Activated T-cell treated with anti-CD3 and anti-CD28 coated beads, Interleukin-2, amount 50 U/mL, for 4 hours (primary cell): ENCODE measurements at regions not wholly inside any gene's neighbourhood (a gene's known extent, or its start where the extent isn't known, plus 50 kb on each side); places are given as distances from the start of the nearest gene placed in this dataset.

Experiments used
- ATAC-seq, 2 donors: fragments of 200-7000 bp; cut with Tn5 transposase; one replicate each; pipeline ENCODE4 v1.10.0; 2021
- DNase-seq: peaks from one replicate; pipeline ENCODE4 v3.0.0-alpha.2; 2020
- H3K27me3 Mint-ChIP-seq: one replicate; pipeline ENCODE4 v1.8.0; 2021; ENCODE audit warnings: low read depth, mixed read lengths
- H3K36me3 Mint-ChIP-seq: one replicate; pipeline ENCODE4 v1.8.0; 2022; ENCODE audit warnings: mixed read lengths; ENCODE audit not compliant: insufficient read depth
- H3K4me1 Mint-ChIP-seq: one replicate; pipeline ENCODE4 v1.8.0; 2021; ENCODE audit warnings: low read depth, mixed read lengths
- H3K4me3 Mint-ChIP-seq: one replicate; pipeline ENCODE4 v1.8.0; 2021; ENCODE audit warnings: mild to moderate bottlenecking, moderate library complexity, mixed read lengths
- H3K9me3 Mint-ChIP-seq: one replicate; pipeline ENCODE4 v1.8.0; 2021; ENCODE audit warnings: mixed read lengths

- Mint-ChIP-seq H3K36me3 (no peaks in the 10 kb centered on the region), H3K4me1 (no peaks in the 10 kb centered on the region), H3K9me3 (no peaks in the 10 kb centered on the region), H3K4me3 (no peak overlapping the region), H3K27me3 (peaks cover 6% of the 10 kb centered on the region)
- ATAC-seq: no peak
- DNase-seq: no peak
These were observed 115.4 kb downstream of the DDX1 start for GRCh38 chr2:15706986-15707632.

- no peak overlapping the region for H3K4me3 Mint-ChIP-seq
- no peaks in the 10 kb centered on the region for H3K36me3 Mint-ChIP-seq
- no peaks in the 10 kb centered on the region for H3K9me3 Mint-ChIP-seq
- no peak for ATAC-seq
- peaks cover 6% of the 10 kb centered on the region for H3K27me3 Mint-ChIP-seq
- H3K4me1 Mint-ChIP-seq: no peaks in the 10 kb centered on the region
- DNase-seq: no peak
These were observed 116.5 kb downstream of the DDX1 start for GRCh38 chr2:15708161-15708560.

DNA sequence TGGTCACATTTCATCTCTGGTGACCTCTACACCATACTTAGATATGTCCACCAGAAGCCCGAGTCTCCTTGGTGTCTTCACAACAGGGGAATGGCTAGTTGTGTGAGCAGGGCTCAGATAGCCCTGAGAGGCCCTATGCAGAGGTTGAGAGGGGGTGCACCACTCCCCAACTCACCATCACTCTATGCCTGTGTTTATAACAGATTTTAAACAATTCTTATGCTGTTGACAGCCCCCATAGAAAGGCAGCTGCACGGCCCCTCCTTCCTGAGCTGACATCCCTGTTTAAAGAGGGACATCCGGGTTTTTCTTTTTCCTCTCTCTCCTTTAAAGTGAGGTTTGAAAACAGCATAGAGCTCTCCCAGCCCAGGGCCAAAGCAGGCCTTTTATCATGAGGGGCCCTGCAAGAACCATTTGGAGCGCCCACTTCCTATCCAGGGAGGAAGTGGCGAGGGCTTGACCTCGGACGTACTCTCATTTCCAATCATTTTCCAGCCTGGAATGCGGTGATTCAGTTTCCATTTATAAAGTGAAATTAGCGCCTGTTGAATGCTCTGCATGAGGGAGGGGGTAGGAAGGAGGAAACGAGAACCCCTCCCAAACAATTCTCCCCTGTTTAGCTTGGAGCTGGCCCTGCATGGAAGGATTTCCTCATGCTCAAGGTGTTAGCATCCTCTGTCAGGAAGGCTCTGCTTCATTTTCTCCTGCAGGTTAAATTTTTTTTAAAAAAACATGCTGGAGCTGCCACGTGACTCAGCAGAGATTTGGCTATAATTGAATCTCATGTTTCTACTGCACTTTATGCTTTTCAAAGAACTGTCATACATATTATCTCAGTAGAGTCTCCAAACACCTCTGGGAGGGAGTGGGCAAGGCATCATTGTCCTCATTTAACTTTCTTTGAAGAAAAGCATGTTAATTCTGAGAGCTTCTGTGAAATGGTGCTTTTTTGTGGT lies 117.5 kb downstream of the DDX1 start:
- peaks cover 6% of the 10 kb centered on the region for H3K27me3 Mint-ChIP-seq
- no peaks in the 10 kb centered on the region for H3K4me1 Mint-ChIP-seq
- no peaks in the 10 kb centered on the region for H3K9me3 Mint-ChIP-seq
- no peak overlapping the region for H3K4me3 Mint-ChIP-seq
- no peak for DNase-seq
- no peak for ATAC-seq
- H3K36me3 Mint-ChIP-seq: no peaks in the 10 kb centered on the region

DNA sequence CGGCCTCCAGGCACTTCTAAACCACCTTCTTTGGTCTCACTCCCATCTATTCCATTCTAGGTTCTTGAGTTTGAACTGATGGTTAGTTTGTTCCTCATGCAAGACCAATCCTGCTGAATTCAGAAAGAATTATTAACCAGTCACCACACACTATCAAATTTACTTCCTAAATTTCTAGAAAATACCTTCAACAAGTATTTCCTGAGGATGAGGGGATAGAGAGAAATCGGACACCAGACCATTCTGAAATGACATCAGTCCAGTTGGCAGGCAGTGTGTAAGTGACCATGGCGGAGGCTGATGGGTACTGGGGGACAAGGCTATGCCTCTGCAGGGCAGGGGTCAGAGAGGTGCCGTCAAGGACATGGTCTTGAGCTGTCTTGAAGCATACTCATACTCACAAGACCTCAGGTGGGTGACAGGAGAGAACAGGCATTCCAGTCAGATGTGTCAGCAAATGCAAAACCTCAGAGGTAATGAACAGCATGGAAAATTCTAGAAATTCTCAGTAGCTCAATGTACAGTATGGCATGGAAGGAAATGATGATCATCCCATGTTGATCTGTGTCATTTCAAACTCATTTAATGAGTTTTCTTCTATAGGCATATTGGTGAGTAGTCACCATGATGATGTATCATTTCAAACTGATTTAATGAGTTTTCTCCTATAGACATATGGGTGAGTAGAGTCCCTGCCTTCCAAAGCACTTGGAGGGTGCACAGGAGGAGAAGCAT lies 119.6 kb downstream of the DDX1 start:
- Mint-ChIP-seq H3K9me3 (no peaks in the 10 kb centered on the region), H3K4me3 (no peak overlapping the region)
- ATAC-seq: no peak

DNA sequence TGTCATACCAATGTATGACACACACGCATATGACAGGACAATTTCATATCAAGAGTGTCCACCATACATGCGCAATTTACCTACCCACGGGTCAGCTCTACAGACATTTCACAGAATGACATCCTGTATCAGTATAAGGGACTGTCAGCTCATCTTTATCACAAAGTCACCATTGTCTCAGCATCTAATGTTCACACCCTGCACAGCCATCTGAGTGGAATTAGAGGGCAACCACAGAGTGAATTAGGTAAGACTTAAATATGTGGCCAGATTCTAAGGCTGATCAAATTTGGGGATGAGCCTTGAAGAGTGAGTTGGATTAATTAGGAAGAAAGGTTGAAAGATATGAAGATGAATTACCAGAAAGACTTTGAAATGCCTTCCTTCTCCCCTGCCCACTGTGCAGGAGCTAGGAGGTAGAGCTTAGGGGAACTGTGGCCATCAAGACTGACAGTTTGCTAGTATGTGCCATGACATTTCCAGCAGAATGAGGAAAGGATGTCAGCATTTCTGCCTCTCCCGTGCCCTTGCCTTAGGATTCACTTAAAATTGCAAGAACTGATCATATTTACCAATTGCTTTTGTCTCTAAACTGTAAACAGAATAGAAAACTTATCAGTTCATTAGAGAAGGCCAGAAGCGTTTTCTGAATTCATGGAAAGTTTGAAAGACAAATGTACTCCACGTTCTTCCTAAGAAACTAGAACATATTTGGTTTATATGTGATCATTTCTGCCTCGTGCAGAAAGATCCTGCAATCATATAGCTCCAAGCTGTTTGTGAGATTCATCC lies 121.1 kb downstream of the DDX1 start:
- ATAC-seq: no peak

More for the DNA sequence above, 119.6 kb downstream of the DDX1 start:
- Mint-ChIP-seq H3K4me1 (no peaks in the 10 kb centered on the region), H3K27me3 (peaks cover 6% of the 10 kb centered on the region), H3K36me3 (no peaks in the 10 kb centered on the region)
- no peak for DNase-seq

DNA sequence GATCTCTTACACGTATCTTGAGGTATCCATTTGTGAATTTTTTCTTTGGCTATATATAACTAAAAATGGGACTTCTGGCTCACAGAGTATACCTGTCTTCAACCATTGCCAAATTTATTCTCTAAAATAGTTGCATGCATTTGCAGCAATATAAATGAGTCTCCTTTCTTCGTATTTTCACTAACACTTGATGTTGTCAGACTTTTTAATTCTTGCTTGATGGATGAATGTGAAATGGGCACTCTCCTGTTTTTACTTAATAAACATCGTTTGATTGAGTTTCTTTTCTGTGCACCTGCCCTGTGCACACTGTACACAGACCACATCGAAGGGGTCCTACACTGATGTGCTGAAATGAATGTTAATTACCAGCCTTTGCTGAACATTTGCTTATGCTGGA lies 121.8 kb downstream of the DDX1 start:
- DNase-seq (no peak), ATAC-seq (no peak)
- Mint-ChIP-seq H3K9me3 (no peaks in the 10 kb centered on the region), H3K4me3 (no peak overlapping the region), H3K27me3 (peaks cover 6% of the 10 kb centered on the region), H3K36me3 (no peaks in the 10 kb centered on the region), H3K4me1 (no peaks in the 10 kb centered on the region)

More for the DNA sequence above, 121.1 kb downstream of the DDX1 start:
- H3K4me1 Mint-ChIP-seq: no peaks in the 10 kb centered on the region
- DNase-seq: no peak
- no peak overlapping the region for H3K4me3 Mint-ChIP-seq
- H3K9me3 Mint-ChIP-seq: no peaks in the 10 kb centered on the region
- peaks cover 6% of the 10 kb centered on the region for H3K27me3 Mint-ChIP-seq
- H3K36me3 Mint-ChIP-seq: no peaks in the 10 kb centered on the region

GRCh38 chr2:15714002-15714401 lies 122.3 kb downstream of the DDX1 start:
- no peak for DNase-seq
- Mint-ChIP-seq H3K36me3 (no peaks in the 10 kb centered on the region), H3K4me1 (no peaks in the 10 kb centered on the region), H3K27me3 (peaks cover 6% of the 10 kb centered on the region), H3K4me3 (no peak overlapping the region), H3K9me3 (no peaks in the 10 kb centered on the region)
- no peak for ATAC-seq

GRCh38 chr2:15714609-15715008 lies 122.9 kb downstream of the DDX1 start:
- H3K4me3 Mint-ChIP-seq: no peak overlapping the region
- H3K9me3 Mint-ChIP-seq: no peaks in the 10 kb centered on the region
- no peak for ATAC-seq
- no peak for DNase-seq
- H3K36me3 Mint-ChIP-seq: no peaks in the 10 kb centered on the region
- H3K4me1 Mint-ChIP-seq: no peaks in the 10 kb centered on the region
- peaks cover 6% of the 10 kb centered on the region for H3K27me3 Mint-ChIP-seq

GRCh38 chr2:15715596-15715995 lies 123.9 kb downstream of the DDX1 start:
- Mint-ChIP-seq H3K9me3 (no peaks in the 10 kb centered on the region), H3K36me3 (no peaks in the 10 kb centered on the region), H3K4me1 (no peaks in the 10 kb centered on the region)

DNA sequence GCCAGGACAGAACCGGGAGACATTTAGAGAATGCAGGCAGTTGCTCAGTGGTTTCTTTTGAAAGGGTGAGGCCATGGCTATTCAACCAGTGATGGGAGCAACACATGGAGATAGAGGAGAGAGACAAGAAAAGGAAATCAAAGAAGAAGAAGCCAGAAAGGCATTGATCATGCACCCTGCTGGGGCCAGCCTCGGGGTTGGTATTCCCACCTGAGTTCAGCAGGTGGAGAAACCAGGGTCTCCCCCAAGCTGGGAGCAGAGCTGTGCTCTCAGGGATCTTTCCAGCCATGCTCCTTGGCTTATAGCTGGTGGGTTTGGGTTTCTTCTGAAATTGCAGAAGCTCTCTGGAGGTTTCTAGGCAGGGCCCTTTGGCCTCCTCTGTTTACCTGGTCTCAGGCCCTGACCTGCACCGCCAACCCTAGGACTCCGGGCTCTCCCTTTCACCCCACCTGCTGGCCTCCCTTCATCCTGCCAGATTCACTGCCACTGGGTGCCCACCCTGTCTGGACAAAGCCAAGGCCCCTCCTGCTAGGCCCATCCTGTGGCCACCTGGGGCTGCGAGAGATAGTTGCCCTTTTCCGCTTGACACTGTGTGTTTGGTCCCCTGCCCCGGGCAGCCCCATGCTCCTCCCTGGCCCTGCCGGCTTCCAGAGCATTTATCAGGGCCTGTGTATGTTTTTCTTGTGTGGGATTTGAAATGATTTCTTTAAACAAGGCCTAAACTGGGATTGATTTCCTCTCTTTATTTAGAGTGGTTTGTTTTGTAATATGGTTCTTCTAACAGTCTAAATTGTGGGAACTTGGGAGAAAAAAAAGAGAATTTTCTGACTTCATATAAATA lies 126.7 kb downstream of the DDX1 start:
- Mint-ChIP-seq H3K4me3 (no peak overlapping the region), H3K27me3 (no peaks in the 10 kb centered on the region), H3K9me3 (no peaks in the 10 kb centered on the region), H3K4me1 (no peaks in the 10 kb centered on the region), H3K36me3 (no peaks in the 10 kb centered on the region)
- ATAC-seq (no peak), DNase-seq (no peak)

More at GRCh38 chr2:15715596-15715995, 123.9 kb downstream of the DDX1 start:
- ATAC-seq (no peak), DNase-seq (no peak)
- Mint-ChIP-seq H3K4me3 (no peak overlapping the region), H3K27me3 (no peaks in the 10 kb centered on the region)

GRCh38 chr2:15718944-15719323 lies 127.3 kb downstream of the DDX1 start:
- Mint-ChIP-seq H3K4me1 (no peaks in the 10 kb centered on the region), H3K9me3 (no peaks in the 10 kb centered on the region)

GRCh38 chr2:15719566-15720313 lies 128.1 kb downstream of the DDX1 start:
- Mint-ChIP-seq H3K4me3 (no peak overlapping the region), H3K36me3 (no peaks in the 10 kb centered on the region), H3K27me3 (no peaks in the 10 kb centered on the region), H3K4me1 (no peaks in the 10 kb centered on the region), H3K9me3 (no peaks in the 10 kb centered on the region)
- DNase-seq (no peak), ATAC-seq (no peak)

More at GRCh38 chr2:15718944-15719323, 127.3 kb downstream of the DDX1 start:
- Mint-ChIP-seq H3K4me3 (no peak overlapping the region), H3K36me3 (no peaks in the 10 kb centered on the region), H3K27me3 (no peaks in the 10 kb centered on the region)
- ATAC-seq (no peak), DNase-seq (no peak)
